Neural cell (in vitro differentiated cells): ENCODE measurements at regions not wholly inside any gene's neighbourhood (a gene's known extent, or its start where the extent isn't known, plus 50 kb on each side); places are given as distances from the start of the nearest gene placed in this dataset.

Experiments used
- TAF1 ChIP-seq: IDR thresholded peaks from 2 replicates; pipeline ENCODE4 v1.6.1; 2012; ENCODE audit warnings: low read depth
- TF ChIP-seq, protein P1 (sequence below): fragments of 450-650 bp; IDR thresholded peaks from 2 replicates; pipeline ENCODE4 v1.5.1; 2014; ENCODE audit warnings: antibody characterized with exemption, mild to moderate bottlenecking, moderate library complexity; ENCODE audit not compliant: poor library complexity, severe bottlenecking

DNA sequence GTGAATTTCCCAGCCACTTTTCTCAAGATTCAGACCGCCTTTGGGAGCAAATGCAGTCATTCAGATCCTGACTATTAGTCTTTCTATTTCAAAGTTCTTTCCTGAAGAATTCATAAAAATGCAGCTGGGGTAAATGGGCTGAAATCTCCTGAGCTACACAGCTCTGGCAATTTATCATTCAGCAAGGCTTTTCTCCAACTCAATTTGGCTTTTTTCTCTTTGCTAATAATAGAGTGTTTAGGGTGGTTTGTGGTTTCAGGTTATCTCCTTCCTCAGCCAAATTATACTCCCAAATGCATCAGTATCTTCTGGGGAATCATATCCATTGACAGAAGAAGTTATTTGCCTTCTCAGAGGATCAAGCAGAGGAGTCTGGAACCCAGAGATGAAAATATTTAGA lies 282.4 kb upstream of the SLC14A2 start:
- no peak for TF ChIP-seq TAF1
- TF ChIP-seq, protein P1, sequence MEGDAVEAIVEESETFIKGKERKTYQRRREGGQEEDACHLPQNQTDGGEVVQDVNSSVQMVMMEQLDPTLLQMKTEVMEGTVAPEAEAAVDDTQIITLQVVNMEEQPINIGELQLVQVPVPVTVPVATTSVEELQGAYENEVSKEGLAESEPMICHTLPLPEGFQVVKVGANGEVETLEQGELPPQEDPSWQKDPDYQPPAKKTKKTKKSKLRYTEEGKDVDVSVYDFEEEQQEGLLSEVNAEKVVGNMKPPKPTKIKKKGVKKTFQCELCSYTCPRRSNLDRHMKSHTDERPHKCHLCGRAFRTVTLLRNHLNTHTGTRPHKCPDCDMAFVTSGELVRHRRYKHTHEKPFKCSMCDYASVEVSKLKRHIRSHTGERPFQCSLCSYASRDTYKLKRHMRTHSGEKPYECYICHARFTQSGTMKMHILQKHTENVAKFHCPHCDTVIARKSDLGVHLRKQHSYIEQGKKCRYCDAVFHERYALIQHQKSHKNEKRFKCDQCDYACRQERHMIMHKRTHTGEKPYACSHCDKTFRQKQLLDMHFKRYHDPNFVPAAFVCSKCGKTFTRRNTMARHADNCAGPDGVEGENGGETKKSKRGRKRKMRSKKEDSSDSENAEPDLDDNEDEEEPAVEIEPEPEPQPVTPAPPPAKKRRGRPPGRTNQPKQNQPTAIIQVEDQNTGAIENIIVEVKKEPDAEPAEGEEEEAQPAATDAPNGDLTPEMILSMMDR = no peak
